Left renal cortex interstitium (tissue), 4 donors: ENCODE measurements at regions not wholly inside any gene's neighbourhood (a gene's known extent, or its start where the extent isn't known, plus 50 kb on each side); places are given as distances from the start of the nearest gene placed in this dataset.

ENCODE experiments used
- DNase-seq, 4 donors: peaks; one replicate each; pipeline ENCODE4 v3.0.0-alpha.2; 2013; ENCODE audit warnings: low read depth in 4 of 4, low spot score in 2 of 4, missing footprints in 1 of 4

DNA sequence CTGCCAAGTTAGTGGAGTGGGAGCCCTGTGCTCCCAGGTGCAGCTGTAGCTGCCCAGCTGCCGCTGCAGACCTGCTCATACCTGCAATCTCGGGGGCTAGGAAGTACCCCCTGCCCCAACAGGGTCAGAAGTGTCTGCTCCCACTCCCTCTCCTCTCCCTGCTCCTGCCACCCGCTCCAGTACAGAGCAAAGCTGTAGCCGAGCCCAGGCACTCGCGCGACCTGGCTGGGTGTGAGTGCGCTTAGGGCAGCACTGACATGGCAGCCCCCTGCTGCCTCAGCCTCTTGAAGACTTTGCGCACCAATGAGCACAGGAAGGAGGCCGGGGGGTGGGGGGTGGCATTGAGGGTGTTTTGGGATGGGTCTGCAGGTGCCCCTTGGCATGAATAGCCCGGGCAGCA is 1951.4 kb downstream of the SUCLG1 start:
- no peak for DNase-seq

DNA sequence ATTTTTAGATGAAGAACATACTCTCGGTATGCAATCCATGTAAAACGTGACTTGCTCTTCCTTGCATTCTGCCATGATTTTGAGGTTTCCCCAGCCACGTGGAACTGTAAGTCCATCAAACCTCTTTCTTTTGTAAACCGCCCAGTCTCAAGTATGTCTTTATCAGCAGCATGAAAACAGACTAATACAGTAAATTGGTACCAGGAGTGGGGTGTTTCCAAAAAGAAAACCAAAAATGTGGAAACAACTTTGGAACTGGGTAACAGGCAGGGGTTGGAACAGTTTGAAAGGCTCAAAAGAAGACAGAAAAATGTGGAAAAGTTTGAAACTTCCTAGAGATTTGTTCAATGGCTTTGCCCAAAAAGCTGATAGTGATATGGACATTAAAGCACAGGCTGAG is 1957.9 kb downstream of the SUCLG1 start:
- no peak for DNase-seq

DNA sequence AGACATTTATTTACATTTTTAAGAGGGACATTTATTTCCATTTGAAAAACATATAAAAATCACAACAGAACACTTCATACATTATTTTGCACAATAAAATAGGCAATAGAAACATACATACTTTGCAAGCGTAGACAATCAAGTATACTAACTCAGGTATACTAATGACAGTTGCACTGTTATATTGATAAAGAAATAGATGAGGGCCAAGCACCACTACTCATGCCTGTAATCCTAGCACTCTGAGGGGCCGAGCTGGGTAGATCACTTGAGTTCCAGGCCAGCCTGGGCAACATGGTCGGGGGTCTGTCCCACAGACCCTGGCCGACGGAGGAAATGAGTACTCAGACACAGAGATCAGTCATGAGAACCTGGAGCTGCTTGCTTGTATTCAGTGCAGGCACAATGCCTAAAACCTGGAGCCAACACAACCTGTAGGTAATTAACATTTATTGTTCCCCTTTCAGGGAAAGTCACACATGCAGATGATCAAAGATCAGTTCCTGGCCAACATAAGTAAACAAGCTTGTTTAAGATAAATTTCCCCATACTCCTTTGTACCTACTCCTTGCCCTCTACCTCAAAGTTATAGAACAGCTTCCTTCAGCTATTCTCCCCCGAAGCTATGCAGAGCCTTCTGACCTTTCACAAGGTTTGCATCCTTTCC is 1960.2 kb downstream of the SUCLG1 start:
- DNase-seq, result no peak

DNA sequence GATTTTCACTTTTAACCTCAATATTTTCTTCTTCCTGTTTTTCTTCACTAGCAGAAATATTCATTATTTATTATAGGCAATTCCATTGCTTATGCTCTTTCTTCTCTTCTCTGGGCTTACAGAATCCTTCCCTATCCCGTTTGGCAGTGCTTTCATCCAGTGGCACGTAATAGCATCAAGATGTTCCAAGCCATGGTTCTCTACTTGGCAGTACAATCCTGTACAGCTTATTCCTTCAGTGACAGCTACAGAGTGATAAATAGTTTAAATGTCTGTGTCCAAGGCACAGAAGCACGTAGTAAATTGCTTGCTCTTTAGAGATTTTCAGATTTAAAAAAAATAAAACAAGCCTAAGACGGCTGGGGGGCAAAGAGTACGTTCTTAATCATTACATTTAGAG is 1964.3 kb downstream of the SUCLG1 start:
- no peak for DNase-seq

DNA sequence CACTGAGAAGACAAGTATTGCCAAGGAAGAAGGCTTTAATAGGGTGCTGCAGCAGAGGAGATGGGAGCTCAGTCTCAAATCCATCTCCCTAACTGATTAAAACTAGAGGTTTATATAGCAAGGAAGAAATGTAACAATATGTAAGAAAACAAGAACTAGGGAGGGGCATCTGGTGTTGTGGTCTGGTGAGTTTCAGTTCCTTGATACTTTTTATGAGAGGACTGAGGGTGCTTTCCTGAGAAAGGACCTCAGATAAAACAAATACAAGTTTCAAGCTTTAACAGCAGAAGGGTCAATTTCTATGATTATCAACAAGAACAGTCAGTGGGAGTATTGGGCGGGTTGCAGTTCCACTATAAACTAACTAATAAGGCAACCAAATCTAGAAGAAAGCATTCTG is 1967.5 kb downstream of the SUCLG1 start:
- DNase-seq, result no peak

DNA sequence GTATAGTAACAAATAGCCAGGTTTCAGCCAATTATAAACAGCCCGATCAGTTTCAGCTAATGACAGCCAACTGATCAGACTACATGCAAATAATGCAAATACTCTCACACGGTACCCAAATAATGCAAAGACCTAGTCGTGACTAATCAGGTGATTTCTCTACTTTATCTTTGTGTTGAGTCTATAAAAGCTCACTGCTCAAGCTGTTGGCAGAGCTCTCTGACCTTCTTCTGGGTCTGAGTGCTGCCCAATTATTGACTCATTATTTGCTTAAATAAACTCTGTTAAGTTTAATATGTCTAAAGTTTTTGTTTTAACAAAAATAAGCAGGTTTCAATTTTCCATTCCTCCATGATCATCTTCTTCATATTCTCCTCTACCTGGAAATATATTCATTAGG is 1971.7 kb downstream of the SUCLG1 start:
- no peak for DNase-seq

DNA sequence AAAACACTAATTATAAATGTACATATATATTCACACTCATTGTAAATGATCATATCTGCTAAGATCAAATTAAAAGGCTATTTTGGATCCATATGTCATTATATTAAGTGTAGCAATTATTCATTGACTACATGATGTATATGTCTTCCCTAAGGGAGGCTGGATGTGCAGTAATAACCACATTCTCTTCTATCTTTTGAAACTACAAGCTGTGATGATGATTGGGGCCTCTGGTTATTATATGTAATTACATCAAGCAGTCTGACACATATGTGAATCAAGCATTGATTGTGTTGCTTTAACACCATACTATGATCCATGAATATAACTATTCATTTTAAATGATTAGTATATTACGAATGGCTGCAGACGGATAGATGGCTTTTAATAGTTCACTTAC is 1973.4 kb downstream of the SUCLG1 start:
- DNase-seq, result no peak

DNA sequence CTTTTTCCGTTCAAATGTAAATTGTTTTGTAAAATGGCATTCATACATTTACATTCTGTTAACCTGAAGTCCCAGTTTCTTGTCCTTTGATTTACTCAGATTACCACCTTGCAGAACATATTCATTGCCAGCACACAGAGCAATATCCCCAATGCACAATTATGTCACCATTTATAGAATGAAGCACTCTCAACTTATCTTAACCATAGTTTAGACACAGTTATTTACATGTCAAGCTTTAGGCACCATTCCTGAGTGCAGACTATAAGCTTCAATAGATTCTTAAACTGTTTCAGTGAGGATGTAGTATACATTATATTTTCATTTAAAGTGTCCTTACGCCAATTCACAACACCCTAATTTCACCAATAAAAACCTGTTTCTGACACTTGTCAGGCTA is 1977.9 kb downstream of the SUCLG1 start:
- DNase-seq, result no peak

DNA sequence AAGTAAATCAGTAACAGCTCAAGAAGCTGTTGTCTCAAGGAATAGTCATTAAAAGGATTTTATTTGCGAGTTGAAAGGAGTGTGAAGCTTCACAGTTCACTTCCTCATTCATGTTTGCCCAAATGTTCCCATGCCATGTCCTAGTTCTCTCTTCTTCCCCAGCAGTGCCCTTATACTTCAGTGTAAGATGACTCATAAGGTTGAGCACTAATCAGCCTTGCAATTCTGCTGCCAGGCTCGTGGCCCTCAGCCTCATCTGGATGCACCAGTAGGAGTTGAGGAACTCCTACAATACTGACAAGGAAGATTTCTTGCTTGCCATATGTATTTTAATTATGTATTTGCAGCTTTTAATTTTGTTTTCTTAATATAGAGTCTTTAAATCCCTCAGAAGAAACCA is 1980.4 kb downstream of the SUCLG1 start:
- DNase-seq, result no peak

DNA sequence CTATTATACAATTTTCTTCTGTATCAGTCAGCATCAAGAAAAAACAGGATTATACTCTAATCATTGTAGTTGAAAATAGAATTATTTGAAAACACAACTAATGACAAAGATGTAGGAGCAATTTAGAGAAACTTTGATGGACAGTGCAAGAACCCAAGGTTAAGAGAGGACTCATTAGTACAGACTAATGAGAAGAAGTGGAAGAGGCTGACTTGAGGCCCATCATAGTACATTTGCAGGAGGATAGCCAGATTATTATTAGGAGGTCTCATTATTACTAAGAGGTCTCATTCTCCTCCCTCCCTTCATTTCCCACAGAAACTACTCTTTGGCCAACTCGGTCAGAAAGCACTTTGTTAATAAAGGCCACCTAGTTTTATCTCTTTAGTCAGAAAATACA is 1983.0 kb downstream of the SUCLG1 start:
- DNase-seq, result no peak

DNA sequence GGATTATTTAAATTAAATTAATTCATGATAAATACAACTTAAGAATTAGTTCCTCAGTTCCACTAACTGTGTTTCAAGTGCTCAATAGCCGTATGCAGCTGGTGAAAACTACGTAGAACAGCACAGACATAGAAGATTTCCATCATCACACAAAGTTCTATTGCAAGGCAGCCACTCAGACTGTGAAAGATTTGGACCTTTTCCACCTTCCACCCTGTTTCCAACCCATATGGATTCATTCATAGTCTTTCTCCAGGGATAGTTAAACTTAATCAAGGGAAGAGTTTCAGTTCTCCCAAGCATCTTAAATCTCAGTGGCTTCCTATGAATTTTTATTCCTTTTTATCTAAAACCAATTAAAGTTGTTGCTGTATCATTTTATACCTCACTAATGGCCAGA is 2030.8 kb downstream of the SUCLG1 start:
- DNase-seq, result no peak

DNA sequence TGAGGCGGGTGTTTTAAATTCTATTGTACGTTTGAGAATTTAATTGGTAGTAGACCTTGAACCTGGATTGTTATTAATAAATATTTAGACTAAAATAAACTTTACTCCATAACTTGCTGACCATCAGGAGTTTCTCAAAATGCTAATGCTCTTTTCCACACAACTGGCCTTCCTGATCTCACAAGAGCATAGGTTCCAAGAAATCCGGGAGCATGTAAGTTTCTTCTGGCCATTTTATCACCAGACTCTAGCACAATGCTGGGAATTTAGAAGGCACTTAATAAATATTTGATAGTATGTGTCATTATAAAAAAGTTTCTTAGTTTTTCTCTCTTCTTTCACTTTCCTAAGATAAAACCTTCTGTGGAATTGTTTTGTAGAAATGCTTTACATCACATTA is 2047.1 kb downstream of the SUCLG1 start:
- DNase-seq, result no peak

DNA sequence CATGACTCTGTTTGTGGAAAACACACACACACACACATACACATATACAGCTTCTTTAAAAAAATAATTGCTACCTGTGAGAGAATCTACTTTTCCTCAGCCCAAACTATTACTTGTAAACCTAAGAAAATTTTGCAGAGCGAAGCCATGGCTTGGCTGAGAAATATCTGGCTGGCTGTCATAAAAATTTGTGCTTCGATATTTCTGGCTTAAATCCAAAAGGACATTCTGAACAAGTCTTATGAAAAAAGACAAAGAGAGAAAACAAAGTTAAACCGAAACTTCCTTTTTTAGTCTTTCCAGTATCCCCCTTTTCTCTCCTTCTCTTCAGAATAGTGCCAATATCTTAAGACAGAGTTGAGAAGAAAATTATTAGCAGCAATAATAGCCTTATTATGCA is 2048.0 kb downstream of the SUCLG1 start:
- no peak for DNase-seq

DNA sequence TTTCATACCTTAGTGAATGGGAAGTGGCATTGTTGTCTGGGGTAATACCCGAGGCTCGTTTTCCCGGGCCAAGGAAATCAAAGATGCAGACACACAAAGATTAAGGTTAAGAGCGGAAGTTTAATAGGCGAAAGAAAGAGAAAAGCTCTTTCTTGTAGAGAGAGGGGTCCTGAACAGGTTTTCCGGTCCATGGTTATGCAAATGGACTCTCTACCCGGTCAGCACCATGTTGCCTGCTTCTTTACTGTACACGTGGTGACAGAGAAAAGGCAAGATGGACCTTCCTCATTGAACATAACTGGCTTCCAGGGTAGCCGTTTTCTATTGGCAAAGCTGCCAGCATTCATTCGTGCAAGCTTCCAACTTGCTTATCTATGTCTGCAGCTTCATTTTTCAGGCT is 2063.5 kb downstream of the SUCLG1 start:
- no peak for DNase-seq

DNA sequence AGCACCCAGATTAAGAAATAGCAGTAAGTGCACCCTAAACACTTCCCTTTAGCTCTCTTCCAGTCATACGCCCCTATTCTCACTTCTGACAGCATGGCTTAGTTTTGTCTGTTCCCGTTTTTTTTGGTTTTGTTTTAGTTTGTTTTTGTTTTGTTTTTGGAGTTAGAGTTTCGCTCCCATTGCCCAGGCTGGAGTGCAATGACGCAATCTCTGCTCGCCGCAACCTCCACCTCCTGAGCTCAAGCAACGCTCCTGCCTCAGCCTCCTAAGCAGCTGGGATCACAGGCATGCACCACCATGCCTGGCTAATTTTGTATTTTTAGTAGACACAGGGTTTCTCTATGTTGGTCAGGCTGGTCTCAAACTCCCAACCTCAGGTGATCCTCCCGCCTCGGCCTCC is 2067.7 kb downstream of the SUCLG1 start:
- DNase-seq, result no peak

DNA sequence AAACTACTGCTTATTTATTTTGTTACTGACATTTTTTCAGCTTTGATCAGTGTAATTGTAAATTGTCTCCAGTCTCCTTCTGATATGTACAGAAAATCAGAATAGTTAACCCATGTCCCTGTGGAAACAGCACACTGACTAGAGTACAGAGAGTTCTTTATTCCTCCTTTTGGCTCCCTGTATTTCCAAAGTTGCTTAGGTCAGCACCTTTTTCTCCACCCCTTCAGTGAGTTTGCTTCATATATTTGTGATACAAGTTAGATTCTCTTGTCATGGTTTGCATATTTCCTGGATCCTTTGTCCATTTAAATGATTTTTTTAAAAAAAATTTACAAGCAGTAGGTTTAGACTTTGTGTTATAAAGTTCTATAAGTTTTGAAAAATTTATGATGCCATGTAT is 2051.1 kb upstream of the LRRTM1 start:
- DNase-seq, result no peak

DNA sequence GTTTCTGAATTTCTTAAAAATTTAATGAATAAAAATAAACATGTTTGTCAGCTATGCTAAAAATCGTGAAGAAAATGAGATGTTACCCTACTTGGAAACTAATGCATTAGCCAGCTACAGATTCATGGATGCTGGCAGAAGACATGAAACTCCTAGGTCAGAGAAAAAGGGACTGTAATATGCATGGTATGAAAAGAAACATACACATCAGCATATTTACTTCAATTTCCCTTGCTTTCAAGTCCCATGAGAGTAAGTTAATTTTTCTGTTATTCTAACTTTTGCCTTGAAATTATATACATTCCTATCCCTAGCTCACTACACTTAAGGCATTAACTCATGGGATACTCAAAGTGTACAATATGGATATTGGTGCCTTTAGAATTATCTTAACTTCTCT is 2041.4 kb upstream of the LRRTM1 start:
- DNase-seq, result no peak

DNA sequence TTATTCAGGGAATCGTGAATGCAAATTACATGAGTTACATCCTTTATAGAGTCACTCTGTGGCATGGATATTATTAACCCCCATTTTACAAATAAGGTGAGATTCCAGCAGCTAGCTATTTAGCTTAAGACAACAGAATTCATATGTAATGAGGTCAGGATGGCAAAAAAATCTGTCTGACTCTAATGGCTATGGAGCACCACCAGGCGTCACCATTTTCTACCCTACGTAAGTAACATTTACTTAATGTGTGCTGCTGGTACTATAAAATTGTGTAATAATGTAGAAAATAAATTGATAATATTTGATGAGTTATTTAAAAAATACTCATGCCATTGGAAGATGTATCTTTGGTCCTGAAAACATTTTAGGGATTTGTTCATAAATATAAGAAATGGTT is 2040.1 kb upstream of the LRRTM1 start:
- DNase-seq, result no peak

DNA sequence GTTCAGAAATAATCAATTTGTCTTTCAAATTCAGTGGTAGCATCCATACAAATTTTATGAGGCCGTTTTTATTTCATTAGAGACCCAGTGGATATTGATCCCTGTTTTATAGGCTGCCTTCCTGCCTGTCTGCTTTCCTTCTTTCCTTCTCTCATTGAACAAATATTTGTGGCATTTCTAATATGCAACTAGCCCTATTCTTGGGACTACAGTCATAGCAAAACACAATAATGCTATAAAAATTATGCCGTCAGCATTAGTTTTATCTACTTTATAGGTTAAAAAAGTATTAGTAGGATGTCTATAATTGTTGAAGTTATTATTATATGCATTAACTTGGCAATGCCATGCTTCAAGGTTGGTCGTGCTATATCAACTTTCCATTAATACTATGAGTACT is 2037.8 kb upstream of the LRRTM1 start:
- no peak for DNase-seq

DNA sequence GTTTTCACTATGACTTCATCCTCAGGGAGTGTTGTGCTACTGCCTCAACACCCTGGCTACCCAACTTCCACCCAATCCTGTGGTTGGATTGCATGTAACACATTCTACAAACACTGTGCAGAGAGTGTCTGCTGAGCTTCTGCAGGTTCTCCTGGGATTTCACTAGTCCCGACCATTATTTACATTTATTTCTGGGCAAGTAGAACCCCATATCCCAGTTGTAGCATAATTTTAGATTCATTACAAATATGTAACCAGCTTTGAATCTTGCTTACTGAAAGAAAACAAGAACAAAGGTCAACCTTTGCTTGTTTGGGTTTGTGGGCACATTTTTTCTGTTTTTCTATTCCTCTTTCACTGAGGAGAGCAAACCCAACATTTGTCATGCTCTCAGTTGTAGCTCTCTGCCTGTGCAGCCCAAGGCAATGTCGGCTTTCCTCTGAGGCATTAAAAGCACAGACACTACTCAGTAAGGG is 2036.1 kb upstream of the LRRTM1 start:
- DNase-seq, result no peak

DNA sequence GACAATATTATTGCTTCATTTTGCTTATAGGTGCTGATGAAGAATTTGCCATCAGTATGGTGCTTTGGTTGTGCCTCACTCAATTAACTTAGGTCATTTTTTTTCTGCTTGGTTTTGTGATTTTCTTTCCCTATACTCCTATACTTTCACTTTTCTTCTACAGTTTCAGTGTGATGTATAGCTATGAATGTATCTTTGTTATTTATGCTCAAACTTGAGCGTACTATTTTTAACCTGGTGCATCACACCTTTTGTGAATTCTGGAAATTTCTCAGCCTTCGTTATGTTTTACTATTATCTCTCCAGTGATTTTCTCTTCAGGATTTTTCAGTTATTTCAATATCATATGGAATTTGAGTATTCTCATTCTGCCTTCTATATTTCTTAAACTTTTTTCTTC is 2035.3 kb upstream of the LRRTM1 start:
- no peak for DNase-seq

DNA sequence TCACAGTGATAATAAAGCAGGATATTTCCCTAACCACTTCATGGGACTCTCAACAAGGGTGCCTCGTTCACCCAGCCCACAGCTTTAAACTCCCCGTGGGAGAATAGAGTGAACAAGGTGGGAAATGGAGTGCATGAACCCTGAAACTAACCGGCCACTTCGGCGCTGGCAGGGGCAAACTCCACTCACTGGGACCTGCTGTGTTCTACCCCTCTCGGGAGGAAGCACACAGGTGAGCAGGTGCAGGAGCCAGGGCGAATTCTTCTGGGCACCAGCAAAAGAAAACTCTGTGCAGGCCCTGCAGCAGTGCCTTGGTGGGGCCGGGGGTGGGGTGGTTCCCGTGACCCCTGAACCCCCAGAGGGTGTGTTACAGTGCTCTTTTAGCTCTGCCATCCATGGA is 2029.1 kb upstream of the LRRTM1 start:
- no peak for DNase-seq

DNA sequence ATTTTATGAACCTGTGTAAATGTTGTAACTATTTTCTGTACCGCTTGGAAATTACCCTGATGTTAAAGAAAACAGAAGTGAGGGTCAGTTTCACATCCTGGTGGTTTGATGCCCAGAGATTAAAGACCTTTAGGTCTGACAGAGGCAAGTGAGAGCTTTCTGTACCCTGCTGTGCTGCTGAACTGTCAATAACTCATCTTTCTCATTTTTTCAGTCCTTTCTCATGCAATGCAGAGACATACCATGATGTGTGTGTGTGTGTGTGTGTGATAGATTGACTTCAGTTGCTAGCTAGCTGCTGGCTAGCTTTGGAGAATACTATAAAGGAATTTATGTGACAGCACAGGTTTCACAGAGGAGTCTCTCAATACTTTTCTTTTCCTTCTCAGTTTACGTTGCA is 2025.6 kb upstream of the LRRTM1 start:
- peak in 1 of 4 donors; percentile 19 for DNase-seq
